HFFc6 (cell line): ENCODE measurements at regions not wholly inside any gene's neighbourhood (a gene's known extent, or its start where the extent isn't known, plus 50 kb on each side); places are given as distances from the start of the nearest gene placed in this dataset.

Source experiments
- DNase-seq: peaks from one replicate; pipeline ENCODE4 v3.0.0-alpha.2; 2018
- H3K27ac Mint-ChIP-seq: 2 replicates; pipeline ENCODE4 v1.8.0; 2020; ENCODE audit warnings: mild to moderate bottlenecking, mixed read lengths
- H3K27me3 Mint-ChIP-seq: 2 replicates; pipeline ENCODE4 v1.8.0; 2021; ENCODE audit warnings: mild to moderate bottlenecking, moderate library complexity, mixed read lengths; ENCODE audit not compliant: insufficient read depth
- H3K36me3 Mint-ChIP-seq: 2 replicates; pipeline ENCODE4 v1.8.0; 2021; ENCODE audit warnings: low read depth, mixed read lengths
- H3K4me1 Mint-ChIP-seq: 2 replicates; pipeline ENCODE4 v1.8.0; 2020; ENCODE audit warnings: low read depth, mixed read lengths
- H3K4me3 Mint-ChIP-seq: 2 replicates; pipeline ENCODE4 v1.8.0; 2020; ENCODE audit warnings: mild to moderate bottlenecking, moderate library complexity, mixed read lengths
- H3K9me3 Mint-ChIP-seq: 2 replicates; pipeline ENCODE4 v1.8.0; 2020; ENCODE audit warnings: mild to moderate bottlenecking, mixed read lengths
- CTCF ChIP-seq: fragments of 200-600 bp; sonication (generic); IDR thresholded peaks from 2 replicates; pipeline ENCODE4 v1.5.0; 2021; ENCODE audit warnings: antibody characterized with exemption, mild to moderate bottlenecking

GRCh38 chr22:44368611-44369292 lies 56.0 kb upstream of the SHISAL1 start:
- no peak for DNase-seq
- peaks cover 29% of the 10 kb centered on the region; the same call in 1 of the 2 replicates for H3K27me3 Mint-ChIP-seq
- no peaks in the 10 kb centered on the region for H3K36me3 Mint-ChIP-seq

GRCh38 chr22:44366372-44367300 lies 53.9 kb upstream of the SHISAL1 start:
- H3K36me3 Mint-ChIP-seq: no peaks in the 10 kb centered on the region
- H3K27me3 Mint-ChIP-seq: peaks cover 32% of the 10 kb centered on the region; the same call in 1 of the 2 replicates
- no peaks in the 10 kb centered on the region for H3K9me3 Mint-ChIP-seq
- H3K27ac Mint-ChIP-seq: no peak overlapping the region
- TF ChIP-seq CTCF: no peak
- no peak overlapping the region for H3K4me3 Mint-ChIP-seq
- DNase-seq: no peak
- peaks cover 13% of the 10 kb centered on the region for H3K4me1 Mint-ChIP-seq

More at GRCh38 chr22:44368611-44369292, 56.0 kb upstream of the SHISAL1 start:
- Mint-ChIP-seq H3K9me3 (no peaks in the 10 kb centered on the region; the same call in 1 of the 2 replicates), H3K27ac (no peak overlapping the region), H3K4me1 (no peaks in the 10 kb centered on the region; the same call in 1 of the 2 replicates), H3K4me3 (no peak overlapping the region)
- no peak for TF ChIP-seq CTCF

- no peak for TF ChIP-seq CTCF
- Mint-ChIP-seq H3K27ac (no peak overlapping the region), H3K9me3 (no peaks in the 10 kb centered on the region), H3K4me3 (no peak overlapping the region), H3K36me3 (no peaks in the 10 kb centered on the region), H3K4me1 (peaks cover 20% of the 10 kb centered on the region), H3K27me3 (peaks cover 32% of the 10 kb centered on the region; the same call in 1 of the 2 replicates)
- DNase-seq: no peak
Measured at GRCh38 chr22:44365832-44366231, 53.1 kb upstream of the SHISAL1 start.

GRCh38 chr22:44365191-44365590 lies 52.4 kb upstream of the SHISAL1 start:
- Mint-ChIP-seq H3K27me3 (peaks cover 26% of the 10 kb centered on the region; the same call in 1 of the 2 replicates), H3K9me3 (no peaks in the 10 kb centered on the region), H3K27ac (no peak overlapping the region), H3K36me3 (no peaks in the 10 kb centered on the region), H3K4me3 (no peak overlapping the region), H3K4me1 (peaks cover 27% of the 10 kb centered on the region)
- no peak for DNase-seq
- no peak for TF ChIP-seq CTCF

GRCh38 chr22:44364751-44365130 lies 52.0 kb upstream of the SHISAL1 start:
- no peak for TF ChIP-seq CTCF
- no peak for DNase-seq
- peaks cover 22% of the 10 kb centered on the region; the same call in 1 of the 2 replicates for H3K27me3 Mint-ChIP-seq
- no peak overlapping the region for H3K27ac Mint-ChIP-seq
- no peaks in the 10 kb centered on the region for H3K9me3 Mint-ChIP-seq
- H3K4me1 Mint-ChIP-seq: peaks cover 30% of the 10 kb centered on the region
- no peaks in the 10 kb centered on the region for H3K36me3 Mint-ChIP-seq
- H3K4me3 Mint-ChIP-seq: no peak overlapping the region
